CD4-positive, alpha-beta T cell (primary cell): ENCODE measurements at regions not wholly inside any gene's neighbourhood (a gene's known extent, or its start where the extent isn't known, plus 50 kb on each side); places are given as distances from the start of the nearest gene placed in this dataset.
"Not testable (repeated sequence)": the region's sequence is repeated elsewhere in the genome, so short reads cannot be mapped to it uniquely, and the experiment has no call there.

Source experiments
- ATAC-seq: fragments of 200-7000 bp; cut with Tn5 transposase; one replicate; pipeline ENCODE4 v1.10.0; 2022; ENCODE audit warnings: mild to moderate bottlenecking; ENCODE audit not compliant: poor library complexity
- CTCF ChIA-PET: fragments of 350-600 bp; sonication (Branson Sonifier 250); formaldehyde crosslinking; loops from one replicate; lab custom pipeline; 2021; ENCODE audit warnings: antibody characterized with exemption, inconsistent platforms; lab: Charles Lee
- POLR2A ChIA-PET: fragments of 350-600 bp; sonication (Branson Sonifier 250); formaldehyde crosslinking; loops from one replicate; lab custom pipeline; 2021; ENCODE audit warnings: antibody characterized with exemption, inconsistent platforms; lab: Charles Lee
- DNase-seq, 14 experiments: peaks; one replicate each; pipeline ENCODE4 v3.0.0-alpha.2; 2013 to 2020; ENCODE audit warnings: mixed read lengths in 2 of 14
- H3K27ac ChIP-seq, 2 donors: one replicate each; pipeline versions ENCODE4 v1.5.1 to v1.7.0; 2013; ENCODE audit warnings: low read length in 2 of 2, low read depth in 1 of 2, mild to moderate bottlenecking in 1 of 2
- H3K27me3 ChIP-seq, 2 experiments: 1 replicate in 1 of 2; 2 replicates in 1 of 2; pipeline versions ENCODE4 v1.6.1 to v1.7.0; 2013; ENCODE audit warnings: low read length in 2 of 2, control low read depth in 1 of 2, mild to moderate bottlenecking in 1 of 2, moderate library complexity in 1 of 2; ENCODE audit not compliant: insufficient read depth in 2 of 2, control insufficient read depth in 1 of 2
- H3K36me3 ChIP-seq: one replicate; pipeline ENCODE4 v1.6.1; 2013; ENCODE audit warnings: low read length, control low read depth; ENCODE audit not compliant: insufficient read depth
- H3K4me1 ChIP-seq: one replicate; pipeline ENCODE4 v1.6.1; 2013; ENCODE audit warnings: low read length, control low read depth; ENCODE audit not compliant: insufficient read depth
- H3K4me3 ChIP-seq: one replicate; pipeline ENCODE4 v1.5.1; 2013; ENCODE audit warnings: mild to moderate bottlenecking, low read length, moderate library complexity
- H3K9me3 ChIP-seq, 2 experiments: 1 replicate in 1 of 2; 2 replicates in 1 of 2; pipeline versions ENCODE4 v1.6.1 to v1.7.0; 2013; ENCODE audit warnings: low read length in 2 of 2, mild to moderate bottlenecking in 2 of 2, control low read depth in 1 of 2, moderate library complexity in 1 of 2; ENCODE audit not compliant: control insufficient read depth in 1 of 2, insufficient read depth in 1 of 2
- H3K27ac Mint-ChIP-seq: one replicate; pipeline ENCODE4 v1.8.0; 2020; ENCODE audit warnings: mixed read lengths
- H3K27me3 Mint-ChIP-seq: one replicate; pipeline ENCODE4 v1.8.0; 2021; ENCODE audit warnings: mixed read lengths
- H3K36me3 Mint-ChIP-seq: one replicate; pipeline ENCODE4 v1.8.0; 2021; ENCODE audit warnings: low read depth, mixed read lengths
- H3K4me1 Mint-ChIP-seq: one replicate; pipeline ENCODE4 v1.8.0; 2021; ENCODE audit warnings: low read depth, mixed read lengths
- H3K4me3 Mint-ChIP-seq: one replicate; pipeline ENCODE4 v1.8.0; 2020; ENCODE audit warnings: mild to moderate bottlenecking, mixed read lengths
- H3K9me3 Mint-ChIP-seq: one replicate; pipeline ENCODE4 v1.8.0; 2020; ENCODE audit warnings: mixed read lengths
- intact Hi-C, 2 experiments: fragments of 100-400 bp; cut with DNase I in 1 of 2; cut with micrococcal nuclease in 1 of 2; formaldehyde crosslinking; loops; one replicate each; pipeline versions ENCODE4 v1.15.1 to v1.9.0; 2023 to 2025; cut with DNase I, micrococcal nuclease
- TF ChIP-seq, protein P1 (sequence below): fragments of 200-600 bp; IDR thresholded peaks from one replicate; pipeline ENCODE4 v1.8.0; 2022; ENCODE audit warnings: antibody characterized with exemption, mild to moderate bottlenecking

DNA sequence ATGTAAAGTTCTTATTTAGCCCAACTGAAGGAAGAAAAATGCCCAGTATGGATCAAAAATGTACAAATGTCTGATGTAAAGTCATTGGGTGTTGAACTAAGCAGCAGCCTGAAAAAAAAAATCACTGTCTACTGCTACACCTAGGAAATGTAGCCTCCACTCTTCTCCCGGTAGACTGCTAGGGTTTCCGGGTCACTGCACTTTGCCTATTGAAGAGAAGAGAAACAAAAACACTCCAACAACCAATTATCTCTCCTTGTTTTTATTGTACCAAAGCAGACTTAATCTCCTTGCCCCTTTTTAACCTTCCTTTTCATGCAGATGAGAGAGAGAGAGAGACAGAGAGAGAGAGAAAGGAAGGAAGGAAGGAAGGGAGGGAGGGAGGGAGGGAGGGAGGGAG is 140.2 kb upstream of the SETMAR start:
- intact Hi-C loops: no loop called here
- H3K27ac Mint-ChIP-seq: no peak overlapping the region
- peaks cover 3% of the 10 kb centered on the region for H3K9me3 Mint-ChIP-seq
- ChIA-PET CTCF (no interaction called here), POLR2A (no interaction called here)
- no peaks in the 10 kb centered on the region for H3K27me3 Mint-ChIP-seq
- no peaks in the 10 kb centered on the region for H3K4me1 Mint-ChIP-seq
- H3K36me3 Mint-ChIP-seq: no peaks in the 10 kb centered on the region
- H3K27ac ChIP-seq: no peak overlapping the region
- DNase-seq (no peak), ATAC-seq (no peak)
- no peak overlapping the region for H3K4me3 Mint-ChIP-seq
- H3K4me3 ChIP-seq: no peak overlapping the region
- H3K27me3 ChIP-seq: no peaks in the 10 kb centered on the region
- peaks cover 0 to 4% of the 10 kb centered on the region in 2 experiments for H3K9me3 ChIP-seq
- TF ChIP-seq, protein P1, sequence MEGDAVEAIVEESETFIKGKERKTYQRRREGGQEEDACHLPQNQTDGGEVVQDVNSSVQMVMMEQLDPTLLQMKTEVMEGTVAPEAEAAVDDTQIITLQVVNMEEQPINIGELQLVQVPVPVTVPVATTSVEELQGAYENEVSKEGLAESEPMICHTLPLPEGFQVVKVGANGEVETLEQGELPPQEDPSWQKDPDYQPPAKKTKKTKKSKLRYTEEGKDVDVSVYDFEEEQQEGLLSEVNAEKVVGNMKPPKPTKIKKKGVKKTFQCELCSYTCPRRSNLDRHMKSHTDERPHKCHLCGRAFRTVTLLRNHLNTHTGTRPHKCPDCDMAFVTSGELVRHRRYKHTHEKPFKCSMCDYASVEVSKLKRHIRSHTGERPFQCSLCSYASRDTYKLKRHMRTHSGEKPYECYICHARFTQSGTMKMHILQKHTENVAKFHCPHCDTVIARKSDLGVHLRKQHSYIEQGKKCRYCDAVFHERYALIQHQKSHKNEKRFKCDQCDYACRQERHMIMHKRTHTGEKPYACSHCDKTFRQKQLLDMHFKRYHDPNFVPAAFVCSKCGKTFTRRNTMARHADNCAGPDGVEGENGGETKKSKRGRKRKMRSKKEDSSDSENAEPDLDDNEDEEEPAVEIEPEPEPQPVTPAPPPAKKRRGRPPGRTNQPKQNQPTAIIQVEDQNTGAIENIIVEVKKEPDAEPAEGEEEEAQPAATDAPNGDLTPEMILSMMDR: no peak
- H3K36me3 ChIP-seq: no peaks in the 10 kb centered on the region
- H3K4me1 ChIP-seq: no peaks in the 10 kb centered on the region

DNA sequence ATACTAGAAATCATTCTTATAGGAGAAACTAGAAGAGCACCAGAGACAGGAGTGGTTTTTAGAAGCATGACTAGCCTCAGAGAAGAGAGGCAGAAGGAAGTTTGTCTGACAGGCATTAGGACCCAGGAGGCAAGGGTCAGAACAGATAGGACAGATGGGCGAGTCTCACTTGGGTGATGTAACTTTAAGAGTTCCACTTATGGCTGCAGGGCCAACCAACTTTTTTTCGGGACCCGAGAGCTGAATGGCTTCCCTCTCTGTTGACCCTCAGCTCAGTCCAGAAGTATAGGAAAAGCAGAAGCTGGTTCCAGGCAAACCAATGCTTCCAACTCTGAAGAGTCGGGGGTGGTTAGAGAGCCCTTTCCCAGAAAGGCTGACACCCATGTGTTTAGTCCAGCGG is 136.6 kb upstream of the SETMAR start:
- ATAC-seq (no peak), DNase-seq (no peak)
- ChIA-PET CTCF (no interaction called here), POLR2A (no interaction called here)
- Mint-ChIP-seq H3K36me3 (no peaks in the 10 kb centered on the region), H3K4me3 (no peak overlapping the region), H3K27me3 (peaks cover 3% of the 10 kb centered on the region), H3K4me1 (no peaks in the 10 kb centered on the region), H3K27ac (no peak overlapping the region), H3K9me3 (peaks cover 4% of the 10 kb centered on the region)
- Histone ChIP-seq H3K36me3 (no peaks in the 10 kb centered on the region), H3K4me3 (no peak overlapping the region), H3K9me3 (peaks cover 0 to 4% of the 10 kb centered on the region in 2 experiments), H3K27me3 (no peaks in the 10 kb centered on the region), H3K4me1 (no peaks in the 10 kb centered on the region), H3K27ac (no peak overlapping the region)
- TF ChIP-seq, protein P1: no peak
- intact Hi-C loops: no loop called here

DNA sequence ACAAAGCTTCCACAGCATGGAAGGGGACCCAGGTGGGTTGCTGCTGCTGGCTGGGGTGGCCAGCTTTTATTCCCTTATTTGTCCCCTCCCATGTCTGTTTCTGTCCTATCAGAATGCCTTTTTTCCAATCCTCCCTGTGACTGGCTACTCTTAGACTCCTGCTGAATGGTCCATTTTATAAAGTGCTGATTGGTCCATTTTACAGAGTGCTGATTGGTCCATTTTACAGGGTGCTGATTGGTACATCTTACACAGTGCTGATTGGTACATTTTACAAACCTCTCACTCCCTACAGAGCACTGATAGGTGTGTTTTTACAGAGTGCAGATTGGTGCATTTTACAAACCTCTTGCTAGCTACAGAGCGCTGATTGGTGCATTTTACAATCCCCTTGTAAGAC is 135.9 kb upstream of the SETMAR start:
- H3K27me3 ChIP-seq, DNase-seq, H3K4me3 ChIP-seq, CTCF ChIA-PET, H3K9me3 Mint-ChIP-seq, H3K9me3 ChIP-seq, H3K36me3 ChIP-seq, intact Hi-C loops, H3K36me3 Mint-ChIP-seq, H3K27me3 Mint-ChIP-seq, H3K27ac Mint-ChIP-seq, H3K4me1 Mint-ChIP-seq, H3K4me3 Mint-ChIP-seq, H3K4me1 ChIP-seq, POLR2A ChIA-PET, H3K27ac ChIP-seq, ATAC-seq: not testable (repeated sequence)

DNA sequence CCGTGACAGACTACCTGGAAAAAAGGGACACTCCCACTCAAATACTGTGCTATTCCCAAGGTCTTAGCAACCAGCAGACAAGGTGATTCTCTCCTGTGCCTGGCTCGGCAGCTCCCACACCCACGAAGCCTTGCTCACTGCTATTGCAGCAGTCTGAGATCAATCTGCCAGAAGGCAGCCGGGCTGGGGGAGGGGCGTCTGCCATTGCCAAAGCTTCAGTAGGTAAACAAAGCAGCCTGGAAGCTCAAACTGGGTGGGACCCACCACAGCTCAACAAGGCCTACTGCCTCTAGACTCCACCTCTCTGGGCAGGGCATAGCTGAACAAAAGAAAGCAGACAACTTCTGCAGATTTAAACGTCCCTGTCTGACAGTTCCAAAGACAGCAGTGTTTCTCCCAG is 128.4 kb upstream of the SETMAR start:
- Histone ChIP-seq H3K27me3 (no peaks in the 10 kb centered on the region), H3K4me3 (no peak overlapping the region), H3K36me3 (no peaks in the 10 kb centered on the region), H3K27ac (no peak overlapping the region), H3K4me1 (no peaks in the 10 kb centered on the region), H3K9me3 (peaks cover 0 to 15% of the 10 kb centered on the region in 2 experiments)
- DNase-seq (no peak), ATAC-seq (no peak)
- Mint-ChIP-seq H3K4me1 (no peaks in the 10 kb centered on the region), H3K4me3 (no peak overlapping the region), H3K27ac (no peak overlapping the region), H3K9me3 (peaks cover 16% of the 10 kb centered on the region), H3K36me3 (peaks cover 3% of the 10 kb centered on the region), H3K27me3 (peaks cover 3% of the 10 kb centered on the region)
- CTCF ChIA-PET: no interaction called here
- TF ChIP-seq, protein P1: no peak
- POLR2A ChIA-PET: no interaction called here
- intact Hi-C loops: no loop called here
